HEK293T (cell line): ENCODE measurements at regions not wholly inside any gene's neighbourhood (a gene's known extent, or its start where the extent isn't known, plus 50 kb on each side); places are given as distances from the start of the nearest gene placed in this dataset.
"Not testable (repeated sequence)": the region's sequence is repeated elsewhere in the genome, so short reads cannot be mapped to it uniquely, and the experiment has no call there.

ENCODE experiments used
- CTCF ChIA-PET: fragments of 350-600 bp; formaldehyde crosslinking; extraction: SDS; loops from one replicate; lab custom pipeline; 2021; ENCODE audit warnings: antibody characterized with exemption, inconsistent platforms; lab: Yijun Ruan, JAX
- POLR2A ChIA-PET: fragments of 350-600 bp; formaldehyde crosslinking; extraction: SDS; loops from one replicate; lab custom pipeline; 2020; ENCODE audit warnings: antibody characterized with exemption, inconsistent platforms; lab: Yijun Ruan, JAX
- DNase-seq: peaks from one replicate; pipeline ENCODE4 v3.0.0; 2012; ENCODE audit warnings: mixed read lengths; ENCODE audit errors: extremely low spot score
- ARNT ChIP-seq: fragments of 450-650 bp; IDR thresholded peaks from 2 replicates; pipeline ENCODE4 v1.6.1; 2017; ENCODE audit warnings: mild to moderate bottlenecking
- BHLHE40 ChIP-seq: fragments of 450-650 bp; IDR thresholded peaks from 2 replicates; pipeline ENCODE4 v1.6.1; 2016; ENCODE audit warnings: mild to moderate bottlenecking, moderate library complexity, borderline replicate concordance
- CTBP1 ChIP-seq: fragments of 450-650 bp; IDR thresholded peaks from 2 replicates; pipeline ENCODE4 v1.6.1; 2016; ENCODE audit warnings: borderline replicate concordance
- ELF4 ChIP-seq: fragments of 450-650 bp; IDR thresholded peaks from 2 replicates; pipeline ENCODE4 v1.6.1; 2017; ENCODE audit warnings: antibody characterized with exemption
- FOXA1 ChIP-seq: fragments of 450-650 bp; IDR thresholded peaks from 2 replicates; pipeline ENCODE4 v1.6.1; 2016; ENCODE audit warnings: mild to moderate bottlenecking
- FOXK2 ChIP-seq: fragments of 450-650 bp; IDR thresholded peaks from 2 replicates; pipeline ENCODE4 v1.6.1; 2016; ENCODE audit warnings: mild to moderate bottlenecking
- FOXM1 ChIP-seq: fragments of 450-650 bp; IDR thresholded peaks from 2 replicates; pipeline ENCODE4 v1.6.1; 2017; ENCODE audit warnings: mild to moderate bottlenecking, borderline replicate concordance
- HDGF ChIP-seq: fragments of 450-650 bp; IDR thresholded peaks from 2 replicates; pipeline ENCODE4 v1.6.1; 2017; ENCODE audit warnings: antibody characterized with exemption, borderline replicate concordance
- L3MBTL2 ChIP-seq: fragments of 450-650 bp; conservative IDR thresholded peaks from 2 replicates; pipeline ENCODE4 v1.6.1; 2016; ENCODE audit warnings: mild to moderate bottlenecking
- LEF1 ChIP-seq: fragments of 450-650 bp; IDR thresholded peaks from 2 replicates; pipeline ENCODE4 v1.6.1; 2017; ENCODE audit warnings: mild to moderate bottlenecking, borderline replicate concordance
- NFRKB ChIP-seq: fragments of 450-650 bp; IDR thresholded peaks from 2 replicates; pipeline ENCODE4 v1.6.1; 2016; ENCODE audit warnings: mild to moderate bottlenecking, moderate library complexity
- PKNOX1 ChIP-seq: fragments of 450-650 bp; IDR thresholded peaks from 2 replicates; pipeline ENCODE4 v1.6.1; 2016
- SP1 ChIP-seq: fragments of 450-650 bp; IDR thresholded peaks from 2 replicates; pipeline ENCODE4 v1.6.1; 2017
- SUZ12 ChIP-seq: fragments of 450-650 bp; IDR thresholded peaks from 2 replicates; pipeline ENCODE4 v1.6.1; 2016; ENCODE audit warnings: mild to moderate bottlenecking
- TARDBP ChIP-seq: fragments of 450-650 bp; IDR thresholded peaks from 2 replicates; pipeline ENCODE4 v1.6.1; 2016
- ZNF384 ChIP-seq: fragments of 450-650 bp; IDR thresholded peaks from 2 replicates; pipeline ENCODE4 v1.6.1; 2016

DNA sequence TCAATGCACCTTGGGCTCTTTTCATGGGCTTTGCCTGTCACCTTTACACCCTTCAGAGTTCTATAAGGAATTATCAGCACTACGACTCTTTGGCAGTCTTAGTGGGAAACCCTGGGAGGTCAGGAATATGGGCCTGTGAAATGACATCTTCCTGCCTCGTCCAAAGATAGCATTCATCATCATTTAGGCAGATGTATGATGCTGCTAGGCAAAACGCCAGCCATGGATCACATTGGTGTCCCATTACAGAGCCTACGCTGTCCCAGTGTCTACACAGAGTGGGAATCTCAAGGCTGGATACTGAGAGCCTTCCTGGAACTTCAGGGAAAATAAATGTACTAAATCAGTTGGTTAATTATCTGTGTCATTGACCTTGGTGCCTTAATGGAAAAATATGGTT lies 259.4 kb upstream of the CELF2 start:
- ChIA-PET CTCF (no interaction called here), POLR2A (no interaction called here)
- DNase-seq: no peak
- TF ChIP-seq ELF4 (no peak), NFRKB (no peak)

DNA sequence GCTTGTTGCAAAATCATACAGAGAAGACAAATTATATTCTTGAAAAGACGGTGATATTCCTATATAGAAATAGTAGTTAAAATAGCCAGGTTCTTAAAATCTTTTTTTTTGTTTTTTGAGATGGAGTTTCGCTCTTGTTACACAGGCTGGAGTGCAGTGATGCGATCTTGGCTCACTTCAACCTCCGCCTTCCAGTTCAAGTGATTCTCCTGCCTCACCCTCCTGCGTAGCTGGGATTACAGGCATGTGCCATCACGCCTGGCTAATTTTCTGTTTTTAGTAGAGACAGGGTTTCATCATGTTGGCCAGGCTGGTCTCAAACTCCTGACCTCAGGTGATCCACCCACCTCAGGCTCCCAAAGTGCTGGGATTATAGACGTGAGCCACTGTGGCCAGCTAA lies 257.9 kb upstream of the CELF2 start:
- DNase-seq, POLR2A ChIA-PET: not testable (repeated sequence)
- CTCF ChIA-PET: interaction anchor here (0.6 kb wide), 1 partner anchor 10 kb away, joined by 3 read pairs; no protein-coding TSS in a partner anchor

DNA sequence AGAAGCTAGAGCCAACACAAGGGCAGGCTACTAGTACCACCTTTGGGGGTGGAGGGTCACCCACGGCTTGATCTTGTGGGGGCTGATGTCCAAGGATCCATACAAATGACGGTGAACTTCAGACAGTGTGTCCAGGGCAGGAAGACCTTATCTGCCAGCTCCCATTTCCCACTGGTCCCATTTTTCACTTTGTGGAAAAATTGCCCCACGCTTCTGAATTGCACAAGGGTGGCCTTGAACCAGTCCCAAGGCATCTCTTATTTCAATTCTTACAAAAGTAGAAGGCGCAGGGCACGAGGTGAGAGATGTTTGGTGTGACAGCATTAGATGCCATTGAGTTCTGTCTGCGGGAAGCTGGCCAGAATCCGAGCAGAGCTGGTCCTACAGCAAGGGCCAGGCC lies 252.7 kb upstream of the CELF2 start:
- ChIA-PET CTCF (no interaction called here), POLR2A (no interaction called here)
- DNase-seq: no peak
- no peak for TF ChIP-seq CTBP1
- TF ChIP-seq TARDBP: no peak
- no peak for TF ChIP-seq ELF4
- TF ChIP-seq HDGF: no peak
- no peak for TF ChIP-seq FOXM1
- TF ChIP-seq SUZ12: no peak
- no peak for TF ChIP-seq NFRKB
- no peak for TF ChIP-seq LEF1
- TF ChIP-seq FOXA1: no peak
- TF ChIP-seq FOXK2: no peak
- TF ChIP-seq L3MBTL2: no peak
- no peak for TF ChIP-seq SP1
- no peak for TF ChIP-seq BHLHE40
- no peak for TF ChIP-seq ZNF384
- no peak for TF ChIP-seq ARNT

GRCh38 chr10:10772411-10772810 lies 245.3 kb upstream of the CELF2 start:
- CTCF ChIA-PET: no interaction called here
- DNase-seq: no peak
- no peak for TF ChIP-seq PKNOX1
- no peak for TF ChIP-seq SP1
- TF ChIP-seq ZNF384: no peak
- no peak for TF ChIP-seq LEF1
- no peak for TF ChIP-seq TARDBP
- TF ChIP-seq FOXM1: no peak
- no peak for TF ChIP-seq FOXA1
- no peak for TF ChIP-seq ELF4
- no peak for TF ChIP-seq ARNT
- no peak for TF ChIP-seq FOXK2
- TF ChIP-seq SUZ12: no peak
- TF ChIP-seq BHLHE40: no peak
- TF ChIP-seq HDGF: no peak
- TF ChIP-seq NFRKB: no peak
- TF ChIP-seq L3MBTL2: no peak
- TF ChIP-seq CTBP1: no peak
- POLR2A ChIA-PET: no interaction called here

- ChIA-PET POLR2A (no interaction called here), CTCF (no interaction called here)
- TF ChIP-seq FOXA1 (no peak), BHLHE40 (no peak), PKNOX1 (no peak)
- no peak for DNase-seq
These were observed 244.7 kb upstream of the CELF2 start for GRCh38 chr10:10772874-10773508.

- TF ChIP-seq BHLHE40 (no peak), ZNF384 (no peak), FOXA1 (no peak), HDGF (no peak), PKNOX1 (no peak), NFRKB (no peak), ARNT (no peak), SUZ12 (no peak), SP1 (no peak)
- ChIA-PET POLR2A (no interaction called here), CTCF (no interaction called here)
- no peak for DNase-seq
These were observed 243.3 kb upstream of the CELF2 start for GRCh38 chr10:10774416-10774815.

DNA sequence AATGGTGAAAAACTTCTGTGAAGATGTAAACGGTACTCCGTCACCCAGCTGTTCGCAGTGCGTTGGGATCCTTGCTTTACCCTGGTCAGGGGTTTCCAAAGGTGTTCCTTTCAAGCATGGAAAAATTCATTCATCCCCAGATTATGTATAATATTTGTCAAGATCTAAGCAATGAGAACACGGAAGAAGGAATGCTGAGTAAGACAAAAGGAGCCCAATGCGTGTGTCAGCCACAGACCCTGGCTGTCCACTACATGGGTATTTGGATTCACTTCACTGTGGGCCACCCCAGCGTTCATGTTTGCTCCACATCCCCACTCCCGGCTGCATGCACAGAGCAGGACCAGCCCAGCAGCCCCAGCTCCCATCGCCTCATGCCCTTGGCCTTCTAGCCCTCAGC lies 241.3 kb upstream of the CELF2 start:
- ChIA-PET CTCF (no interaction called here), POLR2A (no interaction called here)

More for the DNA sequence above, 241.3 kb upstream of the CELF2 start:
- TF ChIP-seq PKNOX1 (no peak), FOXK2 (no peak), SP1 (no peak), ZNF384 (no peak)
- DNase-seq: no peak
